HEK293 (cell line): ENCODE measurements at regions not wholly inside any gene's neighbourhood (a gene's known extent, or its start where the extent isn't known, plus 50 kb on each side); places are given as distances from the start of the nearest gene placed in this dataset.

ENCODE experiments used
- AEBP2 ChIP-seq: fragments of 450-650 bp; formaldehyde crosslinking; IDR thresholded peaks from 2 replicates; pipeline ENCODE4 v1.5.1; 2016; ENCODE audit warnings: missing biosample characterization, missing genetic modification characterization, borderline replicate concordance
- CTCF ChIP-seq: fragments of 450-650 bp; formaldehyde crosslinking; IDR thresholded peaks from 2 replicates; pipeline ENCODE4 v1.5.1; 2016; ENCODE audit warnings: missing biosample characterization, missing genetic modification characterization
- SALL2 ChIP-seq: fragments of 450-650 bp; formaldehyde crosslinking; IDR thresholded peaks from 2 replicates; pipeline ENCODE4 v1.5.0; 2017; ENCODE audit warnings: missing biosample characterization, mild to moderate bottlenecking, missing genetic modification characterization, borderline replicate concordance
- SP2 ChIP-seq: fragments of 450-650 bp; formaldehyde crosslinking; IDR thresholded peaks from 2 replicates; pipeline ENCODE4 v1.5.1; 2016; ENCODE audit warnings: missing biosample characterization, missing genetic modification characterization
- YY1 ChIP-seq: fragments of 450-650 bp; formaldehyde crosslinking; IDR thresholded peaks from 2 replicates; pipeline ENCODE4 v1.5.1; 2018; ENCODE audit warnings: missing biosample characterization, missing genetic modification characterization
- ZNF146 ChIP-seq: fragments of 450-650 bp; formaldehyde crosslinking; IDR thresholded peaks from 2 replicates; pipeline ENCODE4 v1.5.1; 2016; ENCODE audit warnings: missing biosample characterization, missing genetic modification characterization
- ZNF23 ChIP-seq: fragments of 450-650 bp; formaldehyde crosslinking; IDR thresholded peaks from 2 replicates; pipeline ENCODE4 v1.5.1; 2016; ENCODE audit warnings: missing biosample characterization, missing genetic modification characterization, borderline replicate concordance
- ZNF274 ChIP-seq, 2 experiments: fragments of 200-500 bp in 1 of 2; fragments of 450-650 bp in 1 of 2; sonication (Bioruptor generic) in 1 of 2; formaldehyde crosslinking in 1 of 2; IDR thresholded peaks; 2 replicates each; pipeline versions ENCODE4 v1.5.1 to v1.6.1; 2014 to 2016; ENCODE audit warnings: borderline replicate concordance in 1 of 2, inconsistent platforms in 1 of 2, low read length in 1 of 2, missing biosample characterization in 1 of 2, missing genetic modification characterization in 1 of 2
- ZNF302 ChIP-seq: fragments of 450-650 bp; formaldehyde crosslinking; IDR thresholded peaks from 2 replicates; pipeline ENCODE4 v1.5.1; 2016; ENCODE audit warnings: missing biosample characterization, missing genetic modification characterization, low read depth
- ZNF660 ChIP-seq: fragments of 450-650 bp; IDR thresholded peaks from 2 replicates; pipeline ENCODE4 v1.5.1; 2018; ENCODE audit warnings: missing biosample characterization, mild to moderate bottlenecking, missing genetic modification characterization
- TF ChIP-seq, protein P1 (sequence below): fragments of 450-650 bp; formaldehyde crosslinking; IDR thresholded peaks from 2 replicates; pipeline ENCODE4 v1.5.1; 2016; ENCODE audit warnings: missing biosample characterization, missing genetic modification characterization

DNA sequence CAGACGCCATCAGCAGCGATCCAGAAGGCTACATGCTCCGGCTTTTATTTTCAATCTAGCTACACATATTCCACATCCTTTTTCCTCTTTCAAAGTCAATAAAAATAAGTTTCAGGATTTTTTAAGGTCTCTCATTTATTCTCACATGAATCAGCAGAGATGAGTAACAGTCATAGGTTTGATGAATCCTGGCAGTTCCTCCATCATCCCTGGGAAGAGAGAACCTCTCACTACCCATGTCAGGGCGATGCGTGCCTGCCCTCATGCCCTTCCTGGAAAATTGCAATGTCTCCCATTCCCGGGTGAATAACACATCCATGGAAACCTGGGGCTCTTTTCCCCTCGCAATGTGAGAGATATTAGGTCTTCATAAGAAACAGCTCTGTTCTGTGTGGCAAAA, 301.1 kb upstream of the SMIM21 start:
- TF ChIP-seq, protein P1, sequence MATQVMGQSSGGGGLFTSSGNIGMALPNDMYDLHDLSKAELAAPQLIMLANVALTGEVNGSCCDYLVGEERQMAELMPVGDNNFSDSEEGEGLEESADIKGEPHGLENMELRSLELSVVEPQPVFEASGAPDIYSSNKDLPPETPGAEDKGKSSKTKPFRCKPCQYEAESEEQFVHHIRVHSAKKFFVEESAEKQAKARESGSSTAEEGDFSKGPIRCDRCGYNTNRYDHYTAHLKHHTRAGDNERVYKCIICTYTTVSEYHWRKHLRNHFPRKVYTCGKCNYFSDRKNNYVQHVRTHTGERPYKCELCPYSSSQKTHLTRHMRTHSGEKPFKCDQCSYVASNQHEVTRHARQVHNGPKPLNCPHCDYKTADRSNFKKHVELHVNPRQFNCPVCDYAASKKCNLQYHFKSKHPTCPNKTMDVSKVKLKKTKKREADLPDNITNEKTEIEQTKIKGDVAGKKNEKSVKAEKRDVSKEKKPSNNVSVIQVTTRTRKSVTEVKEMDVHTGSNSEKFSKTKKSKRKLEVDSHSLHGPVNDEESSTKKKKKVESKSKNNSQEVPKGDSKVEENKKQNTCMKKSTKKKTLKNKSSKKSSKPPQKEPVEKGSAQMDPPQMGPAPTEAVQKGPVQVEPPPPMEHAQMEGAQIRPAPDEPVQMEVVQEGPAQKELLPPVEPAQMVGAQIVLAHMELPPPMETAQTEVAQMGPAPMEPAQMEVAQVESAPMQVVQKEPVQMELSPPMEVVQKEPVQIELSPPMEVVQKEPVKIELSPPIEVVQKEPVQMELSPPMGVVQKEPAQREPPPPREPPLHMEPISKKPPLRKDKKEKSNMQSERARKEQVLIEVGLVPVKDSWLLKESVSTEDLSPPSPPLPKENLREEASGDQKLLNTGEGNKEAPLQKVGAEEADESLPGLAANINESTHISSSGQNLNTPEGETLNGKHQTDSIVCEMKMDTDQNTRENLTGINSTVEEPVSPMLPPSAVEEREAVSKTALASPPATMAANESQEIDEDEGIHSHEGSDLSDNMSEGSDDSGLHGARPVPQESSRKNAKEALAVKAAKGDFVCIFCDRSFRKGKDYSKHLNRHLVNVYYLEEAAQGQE (tag by site-specific recombination): no peak
- no peak for TF ChIP-seq CTCF (tag by site-specific recombination)
- TF ChIP-seq YY1: no peak
- TF ChIP-seq AEBP2: no peak
- no peak for TF ChIP-seq SP2 (tag by site-specific recombination)
- TF ChIP-seq ZNF146 (tag by site-specific recombination): no peak
- TF ChIP-seq SALL2 (tag by site-specific recombination): no peak
- no peak for TF ChIP-seq ZNF302 (tag by site-specific recombination)
- TF ChIP-seq ZNF23 (tag by site-specific recombination): no peak
- no peak for TF ChIP-seq ZNF660
- no peak for TF ChIP-seq ZNF274 (IDR thresholded peaks at IDR 0.05; ENCODE audit: low read length)
- TF ChIP-seq ZNF274 (tag by site-specific recombination; IDR thresholded peaks at IDR 0.05; ENCODE audit: borderline replicate concordance): no peak
